ENCODE measurements at regions not wholly inside any gene's neighbourhood (a gene's known extent, or its start where the extent isn't known, plus 50 kb on each side); places are given as distances from the start of the nearest gene placed in this dataset.

DNA sequence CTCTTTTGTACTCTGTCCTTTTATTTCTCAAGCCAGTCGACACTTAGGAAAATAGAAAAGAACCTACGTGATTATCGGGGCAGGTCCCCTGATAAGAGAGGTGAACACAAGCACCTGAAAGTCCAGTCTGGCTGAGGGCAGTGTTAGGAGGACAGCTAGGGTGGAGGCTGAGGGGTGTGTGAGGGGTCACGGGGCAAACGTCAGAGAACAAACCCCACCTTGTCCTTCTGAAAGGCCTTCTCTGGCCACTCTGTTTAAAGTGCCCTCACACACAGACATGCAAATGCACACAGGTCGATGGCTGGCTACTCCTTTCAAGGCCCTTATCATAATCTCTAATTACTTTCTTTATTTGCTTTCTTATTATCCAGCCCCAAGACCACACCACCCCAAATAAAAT, 108.8 kb downstream of the ESM1 start:
- peak; percentile 39 for DNase-seq (ENCODE audit: low spot score, unreplicated experiment)
- Mint-ChIP-seq H3K4me3 (ENCODE audit: low read depth) (peak overlapping the region; percentile 38), H3K4me1 (ENCODE audit: low read depth) (peaks cover 53% of the 10 kb centered on the region), H3K27me3 (no peaks in the 10 kb centered on the region), H3K27ac (peak overlapping the region; percentile 97), H3K9me3 (ENCODE audit: low read depth) (no peaks in the 10 kb centered on the region), H3K36me3 (ENCODE audit: insufficient read depth) (no peaks in the 10 kb centered on the region)
- TF ChIP-seq, protein P1, sequence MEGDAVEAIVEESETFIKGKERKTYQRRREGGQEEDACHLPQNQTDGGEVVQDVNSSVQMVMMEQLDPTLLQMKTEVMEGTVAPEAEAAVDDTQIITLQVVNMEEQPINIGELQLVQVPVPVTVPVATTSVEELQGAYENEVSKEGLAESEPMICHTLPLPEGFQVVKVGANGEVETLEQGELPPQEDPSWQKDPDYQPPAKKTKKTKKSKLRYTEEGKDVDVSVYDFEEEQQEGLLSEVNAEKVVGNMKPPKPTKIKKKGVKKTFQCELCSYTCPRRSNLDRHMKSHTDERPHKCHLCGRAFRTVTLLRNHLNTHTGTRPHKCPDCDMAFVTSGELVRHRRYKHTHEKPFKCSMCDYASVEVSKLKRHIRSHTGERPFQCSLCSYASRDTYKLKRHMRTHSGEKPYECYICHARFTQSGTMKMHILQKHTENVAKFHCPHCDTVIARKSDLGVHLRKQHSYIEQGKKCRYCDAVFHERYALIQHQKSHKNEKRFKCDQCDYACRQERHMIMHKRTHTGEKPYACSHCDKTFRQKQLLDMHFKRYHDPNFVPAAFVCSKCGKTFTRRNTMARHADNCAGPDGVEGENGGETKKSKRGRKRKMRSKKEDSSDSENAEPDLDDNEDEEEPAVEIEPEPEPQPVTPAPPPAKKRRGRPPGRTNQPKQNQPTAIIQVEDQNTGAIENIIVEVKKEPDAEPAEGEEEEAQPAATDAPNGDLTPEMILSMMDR (IDR thresholded peaks at IDR 0.05; ENCODE audit: unreplicated experiment), result no peak

DNA sequence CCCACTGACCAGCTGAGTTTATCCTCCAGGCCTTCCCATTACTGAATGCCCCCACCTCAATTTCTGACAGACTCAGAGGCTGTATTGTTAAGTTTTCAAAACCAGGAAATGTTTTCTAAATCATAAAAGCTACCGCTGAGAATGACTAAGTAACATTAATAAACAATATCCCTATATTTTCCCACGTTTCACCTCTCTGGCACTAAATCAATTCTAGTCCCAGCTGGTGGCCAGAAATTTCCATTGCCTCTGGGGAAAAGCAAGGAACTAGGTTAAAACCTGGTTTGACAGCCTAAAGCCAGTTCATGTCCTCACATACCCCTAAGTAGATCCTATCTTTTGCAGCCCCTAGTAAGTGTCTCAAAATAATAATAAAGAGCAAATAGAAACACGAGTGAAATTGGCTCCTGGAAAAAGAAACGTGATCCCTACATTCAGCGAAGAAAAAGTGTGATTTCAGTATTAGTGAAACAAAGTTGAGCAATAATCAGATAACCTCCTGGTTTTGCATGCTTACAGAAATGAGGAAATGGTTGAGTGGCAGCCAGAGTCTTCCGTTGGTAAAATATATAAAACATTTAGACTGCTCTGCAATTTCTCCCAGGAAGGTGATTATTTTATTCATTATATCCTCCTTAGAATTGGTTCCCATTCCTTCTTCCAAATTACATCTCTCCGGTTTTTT, 110.9 kb downstream of the ESM1 start:
- Mint-ChIP-seq H3K9me3 (ENCODE audit: low read depth) (no peaks in the 10 kb centered on the region), H3K4me3 (ENCODE audit: low read depth) (no peak overlapping the region), H3K36me3 (ENCODE audit: insufficient read depth) (no peaks in the 10 kb centered on the region), H3K4me1 (ENCODE audit: low read depth) (peaks cover 57% of the 10 kb centered on the region), H3K27me3 (no peaks in the 10 kb centered on the region), H3K27ac (peak overlapping the region; percentile 6)
- DNase-seq (ENCODE audit: low spot score, unreplicated experiment), result no peak
- TF ChIP-seq, protein P1 (IDR thresholded peaks at IDR 0.05; ENCODE audit: unreplicated experiment), result no peak

DNA sequence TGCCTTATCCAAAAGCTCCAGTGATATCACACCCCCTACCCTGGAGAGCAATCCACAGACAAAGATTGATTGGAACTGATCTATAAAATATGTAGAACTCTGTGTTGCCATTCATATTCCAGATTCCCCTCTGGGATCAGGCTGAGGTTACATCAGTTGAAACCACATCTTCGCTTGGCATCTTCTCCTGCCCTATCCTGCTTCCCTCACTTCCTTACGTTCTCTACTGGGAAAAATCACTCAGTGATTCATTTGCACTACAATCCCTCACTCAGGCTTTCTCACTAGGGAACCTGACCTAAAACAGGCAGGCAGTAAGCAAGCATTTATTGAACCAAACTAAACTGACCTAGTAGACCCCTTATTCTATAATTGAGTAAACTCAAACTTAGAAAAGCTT, 111.7 kb downstream of the ESM1 start:
- DNase-seq (ENCODE audit: low spot score, unreplicated experiment), result no peak
- H3K27ac Mint-ChIP-seq, result peak overlapping the region; percentile 44
- H3K9me3 Mint-ChIP-seq (ENCODE audit: low read depth), result no peaks in the 10 kb centered on the region
- TF ChIP-seq, protein P1 (IDR thresholded peaks at IDR 0.05; ENCODE audit: unreplicated experiment), result no peak
- no peaks in the 10 kb centered on the region for H3K27me3 Mint-ChIP-seq
- no peaks in the 10 kb centered on the region for H3K36me3 Mint-ChIP-seq (ENCODE audit: insufficient read depth)
- no peak overlapping the region for H3K4me3 Mint-ChIP-seq (ENCODE audit: low read depth)
- peaks cover 55% of the 10 kb centered on the region for H3K4me1 Mint-ChIP-seq (ENCODE audit: low read depth)

DNA sequence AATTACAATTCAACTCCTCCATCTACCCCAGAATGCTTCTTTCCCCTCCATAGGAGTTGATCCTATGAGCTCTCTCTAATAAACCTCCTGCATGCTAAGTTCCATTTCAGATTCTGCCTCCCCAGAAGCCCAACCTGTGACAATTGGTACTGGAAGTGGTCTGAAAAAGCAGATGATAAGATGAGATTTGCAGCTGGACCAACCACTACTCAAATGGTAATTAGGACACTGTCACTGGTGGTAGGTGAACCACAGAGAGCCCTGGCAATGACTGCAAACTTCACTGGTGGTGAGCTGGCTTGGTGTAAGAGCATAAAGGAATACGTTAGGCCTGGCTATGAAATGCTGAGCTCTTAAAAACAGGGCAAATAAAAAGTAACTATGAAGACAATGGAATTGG, 112.6 kb downstream of the ESM1 start:
- no peaks in the 10 kb centered on the region for H3K27me3 Mint-ChIP-seq
- TF ChIP-seq, protein P1 (IDR thresholded peaks at IDR 0.05; ENCODE audit: unreplicated experiment), result no peak
- H3K9me3 Mint-ChIP-seq (ENCODE audit: low read depth), result no peaks in the 10 kb centered on the region
- no peak overlapping the region for H3K27ac Mint-ChIP-seq
- no peaks in the 10 kb centered on the region for H3K36me3 Mint-ChIP-seq (ENCODE audit: insufficient read depth)
- H3K4me3 Mint-ChIP-seq (ENCODE audit: low read depth), result no peak overlapping the region
- H3K4me1 Mint-ChIP-seq (ENCODE audit: low read depth), result peaks cover 55% of the 10 kb centered on the region
- DNase-seq (ENCODE audit: low spot score, unreplicated experiment), result no peak

DNA sequence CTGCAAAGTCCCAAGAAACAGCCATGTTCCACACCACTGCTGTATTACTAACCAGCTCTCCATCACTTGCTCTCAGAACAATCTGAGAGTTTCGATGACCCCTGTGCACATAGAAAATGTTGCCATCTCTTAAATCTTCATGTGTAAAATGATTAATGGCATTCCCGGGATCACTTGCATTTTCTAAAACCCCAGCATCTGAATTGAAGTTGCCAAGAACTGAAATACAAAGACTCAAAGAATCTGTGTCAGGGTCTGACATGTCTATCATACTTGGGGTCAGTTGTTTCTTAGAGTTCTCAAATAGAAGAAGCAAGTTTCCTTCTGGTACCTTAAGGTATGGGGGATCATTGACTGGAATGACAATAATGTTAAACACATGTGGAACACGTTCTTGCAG, 115.1 kb downstream of the ESM1 start:
- H3K27me3 Mint-ChIP-seq, result no peaks in the 10 kb centered on the region
- H3K36me3 Mint-ChIP-seq (ENCODE audit: insufficient read depth), result no peaks in the 10 kb centered on the region
- no peak overlapping the region for H3K27ac Mint-ChIP-seq
- H3K4me3 Mint-ChIP-seq (ENCODE audit: low read depth), result no peak overlapping the region
- TF ChIP-seq, protein P1 (IDR thresholded peaks at IDR 0.05; ENCODE audit: unreplicated experiment), result no peak
- no peak for DNase-seq (ENCODE audit: low spot score, unreplicated experiment)
- H3K9me3 Mint-ChIP-seq (ENCODE audit: low read depth), result no peaks in the 10 kb centered on the region
- H3K4me1 Mint-ChIP-seq (ENCODE audit: low read depth), result peaks cover 39% of the 10 kb centered on the region
